HCT116 (cell line): ENCODE measurements at regions not wholly inside any gene's neighbourhood (a gene's known extent, or its start where the extent isn't known, plus 50 kb on each side); places are given as distances from the start of the nearest gene placed in this dataset.
"Not testable (repeated sequence)": the region's sequence is repeated elsewhere in the genome, so short reads cannot be mapped to it uniquely, and the experiment has no call there.

ENCODE experiments used
- CEBPB ChIP-seq: IDR thresholded peaks from 2 replicates; pipeline ENCODE4 v1.6.1; 2012; ENCODE audit warnings: low read depth
- EZH2 ChIP-seq: fragments of 200-600 bp; sonication (generic); IDR thresholded peaks from 2 replicates; pipeline ENCODE4 v1.6.1; 2017; ENCODE audit warnings: antibody characterized with exemption, mixed run types
- FOSL1 ChIP-seq: IDR thresholded peaks from 2 replicates; pipeline ENCODE4 v1.6.1; 2012; ENCODE audit warnings: low read depth
- JUND ChIP-seq: IDR thresholded peaks from 2 replicates; pipeline ENCODE4 v1.6.1; 2012
- POLR2A ChIP-seq: IDR thresholded peaks from 2 replicates; pipeline ENCODE4 v1.7.0; 2011; ENCODE audit warnings: borderline replicate concordance; ENCODE audit not compliant: insufficient read depth, insufficient read length; ENCODE audit errors: extremely low read depth
- POLR2AphosphoS5 ChIP-seq: IDR thresholded peaks from 2 replicates; pipeline ENCODE4 v1.6.1; 2011; ENCODE audit warnings: mild to moderate bottlenecking, low read depth, low read length, moderate library complexity
- RAD21 ChIP-seq: IDR thresholded peaks from 2 replicates; pipeline ENCODE4 v1.6.1; 2012; ENCODE audit warnings: low read depth, mild to moderate bottlenecking
- YY1 ChIP-seq: IDR thresholded peaks from 2 replicates; pipeline ENCODE4 v1.6.1; 2011; ENCODE audit warnings: low read length, low read depth, moderate library complexity, mild to moderate bottlenecking; ENCODE audit not compliant: insufficient replicate concordance; ENCODE audit errors: extremely low read depth
- TF ChIP-seq, protein P1 (sequence below), 3 experiments: fragments of 200-600 bp in 1 of 3; sonication (generic) in 1 of 3; IDR thresholded peaks in 2 of 3; conservative IDR thresholded peaks in 1 of 3; 2 replicates each; pipeline ENCODE4 v1.5.1; 2012 to 2017; ENCODE audit warnings: low read depth in 2 of 3, low read length in 2 of 3, antibody characterized with exemption in 1 of 3, borderline replicate concordance in 1 of 3, control low read depth in 1 of 3, mild to moderate bottlenecking in 1 of 3, mixed read lengths in 1 of 3, mixed run types in 1 of 3, moderate library complexity in 1 of 3; ENCODE audit not compliant: insufficient read depth in 1 of 3
- TF ChIP-seq, protein P2 (sequence below): IDR thresholded peaks from 2 replicates; pipeline ENCODE4 v1.6.1; 2012; ENCODE audit warnings: low read depth
- TF ChIP-seq, protein P3 (sequence below): IDR thresholded peaks from 2 replicates; pipeline ENCODE4 v1.6.1; 2012
- TF ChIP-seq, protein P4 (sequence below): IDR thresholded peaks from 2 replicates; pipeline ENCODE4 v1.6.1; 2012

DNA sequence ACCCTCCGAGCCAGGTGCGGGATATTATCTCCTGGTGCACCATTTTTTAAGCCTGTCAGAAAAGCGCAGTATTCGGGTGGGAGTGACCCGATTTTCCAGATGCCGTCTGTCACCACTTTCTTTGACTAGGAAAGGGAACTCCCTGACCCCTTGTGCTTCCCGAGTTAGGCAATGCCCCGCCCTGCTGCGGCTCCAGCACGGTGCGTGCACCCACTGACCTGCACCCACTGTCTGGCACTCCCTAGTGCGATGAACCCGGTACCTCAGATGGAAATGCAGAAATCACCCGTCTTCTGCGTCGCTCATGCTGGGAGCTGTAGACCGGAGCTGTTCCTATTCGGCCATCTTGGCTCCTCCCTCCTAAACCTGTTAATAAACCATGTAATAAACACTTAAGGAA is 522.5 kb upstream of the COBL start:
- not testable (repeated sequence) for TF ChIP-seq CEBPB, POLR2AphosphoS5, POLR2A, RAD21, EZH2, YY1, JUND, FOSL1
- TF ChIP-seq, protein P1, sequence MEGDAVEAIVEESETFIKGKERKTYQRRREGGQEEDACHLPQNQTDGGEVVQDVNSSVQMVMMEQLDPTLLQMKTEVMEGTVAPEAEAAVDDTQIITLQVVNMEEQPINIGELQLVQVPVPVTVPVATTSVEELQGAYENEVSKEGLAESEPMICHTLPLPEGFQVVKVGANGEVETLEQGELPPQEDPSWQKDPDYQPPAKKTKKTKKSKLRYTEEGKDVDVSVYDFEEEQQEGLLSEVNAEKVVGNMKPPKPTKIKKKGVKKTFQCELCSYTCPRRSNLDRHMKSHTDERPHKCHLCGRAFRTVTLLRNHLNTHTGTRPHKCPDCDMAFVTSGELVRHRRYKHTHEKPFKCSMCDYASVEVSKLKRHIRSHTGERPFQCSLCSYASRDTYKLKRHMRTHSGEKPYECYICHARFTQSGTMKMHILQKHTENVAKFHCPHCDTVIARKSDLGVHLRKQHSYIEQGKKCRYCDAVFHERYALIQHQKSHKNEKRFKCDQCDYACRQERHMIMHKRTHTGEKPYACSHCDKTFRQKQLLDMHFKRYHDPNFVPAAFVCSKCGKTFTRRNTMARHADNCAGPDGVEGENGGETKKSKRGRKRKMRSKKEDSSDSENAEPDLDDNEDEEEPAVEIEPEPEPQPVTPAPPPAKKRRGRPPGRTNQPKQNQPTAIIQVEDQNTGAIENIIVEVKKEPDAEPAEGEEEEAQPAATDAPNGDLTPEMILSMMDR (IDR thresholded peaks at IDR 0.05 in 2 of 3, conservative IDR thresholded peaks at IDR 0.05 in 1 of 3; ENCODE audit: borderline replicate concordance in 1 of 3, insufficient read depth in 1 of 3, low read depth in 2 of 3, low read length in 2 of 3): not testable (repeated sequence)
- TF ChIP-seq, protein P2, sequence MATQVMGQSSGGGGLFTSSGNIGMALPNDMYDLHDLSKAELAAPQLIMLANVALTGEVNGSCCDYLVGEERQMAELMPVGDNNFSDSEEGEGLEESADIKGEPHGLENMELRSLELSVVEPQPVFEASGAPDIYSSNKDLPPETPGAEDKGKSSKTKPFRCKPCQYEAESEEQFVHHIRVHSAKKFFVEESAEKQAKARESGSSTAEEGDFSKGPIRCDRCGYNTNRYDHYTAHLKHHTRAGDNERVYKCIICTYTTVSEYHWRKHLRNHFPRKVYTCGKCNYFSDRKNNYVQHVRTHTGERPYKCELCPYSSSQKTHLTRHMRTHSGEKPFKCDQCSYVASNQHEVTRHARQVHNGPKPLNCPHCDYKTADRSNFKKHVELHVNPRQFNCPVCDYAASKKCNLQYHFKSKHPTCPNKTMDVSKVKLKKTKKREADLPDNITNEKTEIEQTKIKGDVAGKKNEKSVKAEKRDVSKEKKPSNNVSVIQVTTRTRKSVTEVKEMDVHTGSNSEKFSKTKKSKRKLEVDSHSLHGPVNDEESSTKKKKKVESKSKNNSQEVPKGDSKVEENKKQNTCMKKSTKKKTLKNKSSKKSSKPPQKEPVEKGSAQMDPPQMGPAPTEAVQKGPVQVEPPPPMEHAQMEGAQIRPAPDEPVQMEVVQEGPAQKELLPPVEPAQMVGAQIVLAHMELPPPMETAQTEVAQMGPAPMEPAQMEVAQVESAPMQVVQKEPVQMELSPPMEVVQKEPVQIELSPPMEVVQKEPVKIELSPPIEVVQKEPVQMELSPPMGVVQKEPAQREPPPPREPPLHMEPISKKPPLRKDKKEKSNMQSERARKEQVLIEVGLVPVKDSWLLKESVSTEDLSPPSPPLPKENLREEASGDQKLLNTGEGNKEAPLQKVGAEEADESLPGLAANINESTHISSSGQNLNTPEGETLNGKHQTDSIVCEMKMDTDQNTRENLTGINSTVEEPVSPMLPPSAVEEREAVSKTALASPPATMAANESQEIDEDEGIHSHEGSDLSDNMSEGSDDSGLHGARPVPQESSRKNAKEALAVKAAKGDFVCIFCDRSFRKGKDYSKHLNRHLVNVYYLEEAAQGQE: not testable (repeated sequence)
- TF ChIP-seq, protein P3, sequence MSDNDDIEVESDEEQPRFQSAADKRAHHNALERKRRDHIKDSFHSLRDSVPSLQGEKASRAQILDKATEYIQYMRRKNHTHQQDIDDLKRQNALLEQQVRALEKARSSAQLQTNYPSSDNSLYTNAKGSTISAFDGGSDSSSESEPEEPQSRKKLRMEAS: not testable (repeated sequence)
- TF ChIP-seq, protein P4, sequence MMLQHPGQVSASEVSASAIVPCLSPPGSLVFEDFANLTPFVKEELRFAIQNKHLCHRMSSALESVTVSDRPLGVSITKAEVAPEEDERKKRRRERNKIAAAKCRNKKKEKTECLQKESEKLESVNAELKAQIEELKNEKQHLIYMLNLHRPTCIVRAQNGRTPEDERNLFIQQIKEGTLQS: not testable (repeated sequence)
